Mucosa of stomach (tissue), 1 donor: ENCODE measurements at regions not wholly inside any gene's neighbourhood (a gene's known extent, or its start where the extent isn't known, plus 50 kb on each side); places are given as distances from the start of the nearest gene placed in this dataset.

Experiments used
- H3K27me3 ChIP-seq: one replicate; pipeline ENCODE4 v1.7.0; 2013; ENCODE audit warnings: mild to moderate bottlenecking, low read length; ENCODE audit not compliant: control insufficient read depth, insufficient read depth
- H3K36me3 ChIP-seq: one replicate; pipeline ENCODE4 v1.7.0; 2013; ENCODE audit warnings: low read length; ENCODE audit not compliant: control insufficient read depth, insufficient read depth
- H3K4me1 ChIP-seq: one replicate; pipeline ENCODE4 v1.7.0; 2013; ENCODE audit warnings: mild to moderate bottlenecking, low read length; ENCODE audit not compliant: control insufficient read depth, insufficient read depth
- H3K4me3 ChIP-seq: one replicate; pipeline ENCODE4 v1.7.0; 2013; ENCODE audit warnings: low read length
- H3K9ac ChIP-seq: one replicate; pipeline ENCODE4 v1.7.0; 2013; ENCODE audit warnings: mild to moderate bottlenecking, low read length, moderate library complexity
- H3K9me3 ChIP-seq: one replicate; pipeline ENCODE4 v1.7.0; 2013; ENCODE audit warnings: mild to moderate bottlenecking, low read length, moderate library complexity; ENCODE audit not compliant: control insufficient read depth
- donor health status: Pancreatic carcinoma.

DNA sequence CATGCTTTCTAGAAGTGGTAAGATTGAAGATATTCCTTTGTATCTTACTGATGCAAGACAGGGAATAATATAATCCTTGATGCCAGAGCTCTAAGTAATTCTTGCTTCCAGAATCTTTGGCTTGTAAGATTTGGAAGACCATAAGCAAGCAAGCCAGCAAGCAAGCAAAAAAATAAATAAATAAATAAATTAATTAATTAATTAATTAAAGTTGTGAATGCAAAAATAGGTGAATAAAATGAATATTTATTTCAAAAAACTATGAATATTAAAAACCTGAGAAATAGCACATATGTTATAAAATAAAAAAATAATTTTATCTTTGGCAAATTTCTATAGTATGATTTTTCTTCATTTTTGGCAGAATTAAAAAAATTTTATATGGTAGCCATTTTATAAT, 750.2 kb upstream of the ARRDC4 start:
- H3K4me3 ChIP-seq = no peak overlapping the region
- no peaks in the 10 kb centered on the region for H3K27me3 ChIP-seq
- H3K9me3 ChIP-seq = no peaks in the 10 kb centered on the region
- no peak overlapping the region for H3K9ac ChIP-seq
- no peaks in the 10 kb centered on the region for H3K4me1 ChIP-seq
- H3K36me3 ChIP-seq = no peaks in the 10 kb centered on the region

DNA sequence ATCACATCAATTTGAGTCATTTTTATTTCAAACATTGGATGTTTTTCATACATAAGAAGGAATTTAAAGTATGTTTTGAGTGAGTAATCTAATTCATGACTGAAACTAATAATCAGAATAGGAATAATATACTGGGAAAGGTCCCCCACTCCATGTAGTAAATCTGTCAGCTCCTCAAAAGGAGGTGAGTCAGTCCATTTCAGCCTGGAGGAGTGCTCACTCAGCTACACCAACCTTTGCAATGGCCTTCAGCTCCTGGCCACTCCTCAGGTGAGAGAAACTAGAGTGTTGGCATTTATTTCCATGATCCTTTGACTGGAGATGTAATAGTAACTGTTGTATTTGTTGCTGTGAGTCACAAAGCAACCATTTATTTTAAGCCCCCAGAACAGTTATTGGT, 744.9 kb upstream of the ARRDC4 start:
- Histone ChIP-seq H3K36me3 (no peaks in the 10 kb centered on the region), H3K9ac (no peak overlapping the region), H3K4me3 (no peak overlapping the region), H3K9me3 (no peaks in the 10 kb centered on the region), H3K27me3 (no peaks in the 10 kb centered on the region), H3K4me1 (no peaks in the 10 kb centered on the region)

DNA sequence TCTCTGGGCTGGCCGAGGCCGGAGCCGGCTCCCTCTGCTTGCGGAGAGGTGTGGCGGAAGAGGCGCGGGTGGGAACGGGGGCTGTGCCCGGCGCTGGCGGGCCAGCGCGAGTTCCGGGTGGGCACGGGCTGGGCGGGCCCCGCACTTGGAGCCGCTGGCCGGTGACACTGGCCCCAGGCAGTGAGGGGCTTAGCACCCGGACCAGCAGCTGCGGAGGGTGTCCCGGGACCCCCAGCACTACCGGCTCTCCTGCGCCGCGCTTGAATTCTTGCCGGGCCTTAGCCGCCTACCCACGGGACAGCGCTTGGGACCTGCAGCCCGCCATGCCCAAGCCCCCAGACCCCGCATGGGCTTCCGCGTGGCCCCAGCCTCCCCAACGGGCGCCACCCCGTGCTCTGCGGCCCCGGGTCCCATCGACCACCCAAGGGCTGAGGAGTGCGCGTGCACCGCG, 736.3 kb upstream of the ARRDC4 start:
- H3K36me3 ChIP-seq = no peaks in the 10 kb centered on the region
- no peak overlapping the region for H3K9ac ChIP-seq
- no peaks in the 10 kb centered on the region for H3K27me3 ChIP-seq
- no peaks in the 10 kb centered on the region for H3K9me3 ChIP-seq
- H3K4me1 ChIP-seq = no peaks in the 10 kb centered on the region
- no peak overlapping the region for H3K4me3 ChIP-seq

DNA sequence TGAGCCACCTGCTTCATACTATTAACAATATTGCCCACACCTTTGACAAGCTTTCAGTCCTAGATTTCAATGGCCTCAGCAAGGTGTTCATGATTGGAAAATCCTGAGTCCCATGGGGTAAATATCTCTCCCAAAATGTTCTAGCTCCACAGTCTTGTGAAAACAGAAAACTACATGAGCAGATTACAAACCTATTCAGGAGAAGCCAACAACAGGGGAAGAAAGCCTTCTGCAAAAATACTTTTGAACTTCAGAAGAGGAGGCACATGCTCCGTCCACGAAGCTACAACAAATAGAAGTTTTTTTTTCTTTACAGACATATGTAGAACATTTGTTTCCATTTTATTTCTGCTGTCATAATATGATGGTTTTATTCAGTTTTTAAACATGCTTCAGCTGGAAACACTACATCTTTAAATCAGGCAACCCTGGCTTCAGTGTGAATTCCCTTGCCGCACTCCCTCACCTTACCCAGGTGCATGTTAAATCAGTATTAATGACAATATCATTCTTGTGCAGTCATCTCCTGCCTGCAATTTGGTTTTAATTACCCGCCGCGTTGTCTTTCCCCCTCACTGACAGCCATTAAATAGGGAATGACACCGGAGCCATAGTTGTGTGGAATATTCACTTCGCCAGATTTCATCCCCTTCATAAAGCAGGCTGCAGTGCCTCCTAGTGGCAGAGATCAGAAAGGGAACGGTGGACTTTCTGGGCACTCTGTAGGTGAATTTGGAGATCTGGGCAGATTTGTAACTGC, 725.5 kb upstream of the ARRDC4 start:
- Histone ChIP-seq H3K9me3 (no peaks in the 10 kb centered on the region), H3K9ac (no peak overlapping the region), H3K36me3 (no peaks in the 10 kb centered on the region), H3K4me3 (no peak overlapping the region), H3K27me3 (no peaks in the 10 kb centered on the region), H3K4me1 (no peaks in the 10 kb centered on the region)

DNA sequence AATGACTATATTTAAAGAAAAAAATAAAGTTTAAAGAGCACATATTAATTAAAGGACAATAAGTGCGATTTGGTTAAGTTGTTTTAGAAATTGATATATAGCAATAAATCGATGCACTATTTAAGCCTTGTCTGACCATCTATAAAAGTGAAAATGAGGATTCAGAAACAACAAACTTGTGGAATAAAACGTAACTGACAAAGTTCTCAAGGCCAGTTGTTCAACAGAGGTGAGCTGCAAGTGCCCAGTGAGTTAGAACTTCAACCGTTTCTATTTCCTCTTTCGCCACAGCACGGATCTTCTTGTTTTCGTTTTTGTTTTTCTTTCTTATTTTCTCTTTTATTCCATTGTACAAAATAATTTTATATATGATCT, 724.9 kb upstream of the ARRDC4 start:
- Histone ChIP-seq H3K4me1 (no peaks in the 10 kb centered on the region), H3K27me3 (no peaks in the 10 kb centered on the region), H3K9me3 (no peaks in the 10 kb centered on the region), H3K9ac (no peak overlapping the region), H3K4me3 (no peak overlapping the region), H3K36me3 (no peaks in the 10 kb centered on the region)

DNA sequence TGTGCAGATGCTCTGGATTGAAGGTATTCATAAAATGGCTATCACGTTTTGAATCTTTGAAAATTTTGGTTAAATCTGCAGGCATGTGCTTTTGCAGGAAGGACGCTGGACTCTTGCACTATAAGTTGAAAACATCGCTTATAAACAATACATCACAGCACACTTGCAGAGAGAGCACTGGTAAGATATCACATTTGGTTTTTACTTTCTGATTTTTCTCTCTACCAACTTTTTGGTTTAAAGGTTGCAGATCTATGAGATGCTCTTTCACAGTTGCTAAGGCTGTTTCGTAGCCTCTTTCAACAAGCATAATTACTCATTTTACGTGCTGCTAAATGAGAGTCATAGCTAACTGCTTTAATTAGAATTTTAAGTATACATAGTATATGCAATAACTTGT, 724.4 kb upstream of the ARRDC4 start:
- Histone ChIP-seq H3K4me3 (no peak overlapping the region), H3K9me3 (no peaks in the 10 kb centered on the region), H3K4me1 (no peaks in the 10 kb centered on the region), H3K36me3 (no peaks in the 10 kb centered on the region), H3K9ac (no peak overlapping the region), H3K27me3 (no peaks in the 10 kb centered on the region)

DNA sequence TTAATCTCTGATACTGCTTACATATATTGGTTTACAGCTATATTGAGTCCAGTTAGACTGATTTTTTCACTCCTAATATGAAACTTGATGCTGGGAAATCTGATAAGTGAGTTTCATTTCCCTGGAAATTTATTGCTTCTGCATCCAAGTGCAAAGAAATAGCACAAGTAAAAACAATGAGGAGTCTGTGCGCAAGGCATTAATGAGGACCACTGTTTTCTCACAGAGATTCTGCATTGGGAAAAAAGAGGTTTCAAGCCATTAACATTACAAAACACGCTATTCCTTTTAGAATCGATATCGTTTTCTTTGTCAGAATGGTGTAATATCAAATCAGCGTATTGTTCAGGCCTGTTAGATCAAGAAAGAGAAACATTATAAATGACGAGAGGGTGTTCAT, 723.3 kb upstream of the ARRDC4 start:
- Histone ChIP-seq H3K4me3 (no peak overlapping the region), H3K36me3 (no peaks in the 10 kb centered on the region), H3K27me3 (no peaks in the 10 kb centered on the region), H3K4me1 (no peaks in the 10 kb centered on the region), H3K9me3 (no peaks in the 10 kb centered on the region), H3K9ac (no peak overlapping the region)

DNA sequence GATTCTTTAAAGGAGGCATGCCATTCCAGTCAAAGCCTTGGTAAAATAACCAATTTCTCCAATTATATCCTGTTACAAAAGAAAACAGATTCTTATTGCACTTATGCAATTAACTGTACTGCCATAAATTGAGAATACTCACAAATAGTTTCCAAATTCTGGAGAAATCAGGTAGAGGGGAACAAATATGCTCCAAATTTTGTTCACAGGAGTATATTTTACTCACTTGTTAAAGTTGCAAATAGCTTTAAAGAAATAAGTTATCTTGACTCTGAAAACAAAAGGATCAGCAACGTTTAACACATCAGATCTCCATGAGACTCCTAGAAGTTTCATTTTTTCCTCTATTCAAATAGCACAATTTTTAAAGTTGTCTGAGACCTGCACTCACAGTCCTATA, 712.1 kb upstream of the ARRDC4 start:
- H3K9me3 ChIP-seq = no peaks in the 10 kb centered on the region
- no peaks in the 10 kb centered on the region for H3K27me3 ChIP-seq
- H3K4me1 ChIP-seq = no peaks in the 10 kb centered on the region
- no peaks in the 10 kb centered on the region for H3K36me3 ChIP-seq
- H3K4me3 ChIP-seq = no peak overlapping the region
- no peak overlapping the region for H3K9ac ChIP-seq

DNA sequence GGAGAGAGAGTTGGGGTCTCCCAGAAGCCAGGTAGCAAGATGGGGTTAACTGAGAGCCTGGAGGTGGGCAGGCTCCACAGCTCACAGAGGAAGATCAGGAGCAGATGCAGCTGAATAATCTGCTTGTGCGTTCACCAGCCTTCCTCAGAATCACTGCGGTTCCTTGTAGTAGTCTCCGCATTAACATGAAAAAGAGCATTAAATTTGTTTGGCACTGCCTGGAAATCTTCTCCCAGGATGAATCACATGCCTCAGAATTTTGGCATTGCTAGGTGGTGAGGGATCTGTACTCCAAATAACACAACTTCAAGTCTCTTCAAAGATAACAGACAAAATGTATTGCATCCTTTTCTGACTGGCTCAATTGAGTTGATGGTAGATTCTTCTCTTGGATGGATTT, 700.6 kb upstream of the ARRDC4 start:
- Histone ChIP-seq H3K9ac (no peak overlapping the region), H3K4me1 (no peaks in the 10 kb centered on the region), H3K4me3 (no peak overlapping the region), H3K27me3 (no peaks in the 10 kb centered on the region), H3K36me3 (no peaks in the 10 kb centered on the region), H3K9me3 (no peaks in the 10 kb centered on the region)

DNA sequence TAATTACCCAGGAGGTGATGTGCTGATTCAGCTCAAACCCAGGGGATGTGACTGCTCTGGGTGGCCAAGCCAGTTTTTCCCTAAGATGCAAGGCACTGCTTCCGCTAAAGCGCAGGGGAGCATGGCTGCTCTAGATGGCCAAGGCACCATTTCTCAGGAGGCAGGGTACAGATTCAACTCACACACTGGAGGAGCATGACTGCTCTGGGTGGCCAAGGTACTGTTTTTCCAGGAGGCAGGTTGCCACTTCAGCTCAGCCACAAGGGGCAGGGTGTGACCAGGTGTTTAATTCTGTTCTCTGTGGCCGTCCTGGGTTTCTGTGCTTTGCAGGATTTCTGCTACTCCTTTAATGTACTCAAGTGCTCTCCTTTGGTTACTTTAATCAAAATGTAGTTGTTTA, 659.3 kb upstream of the ARRDC4 start:
- Histone ChIP-seq H3K9me3 (no peaks in the 10 kb centered on the region), H3K36me3 (no peaks in the 10 kb centered on the region), H3K4me1 (no peaks in the 10 kb centered on the region), H3K9ac (no peak overlapping the region), H3K4me3 (no peak overlapping the region), H3K27me3 (no peaks in the 10 kb centered on the region)

DNA sequence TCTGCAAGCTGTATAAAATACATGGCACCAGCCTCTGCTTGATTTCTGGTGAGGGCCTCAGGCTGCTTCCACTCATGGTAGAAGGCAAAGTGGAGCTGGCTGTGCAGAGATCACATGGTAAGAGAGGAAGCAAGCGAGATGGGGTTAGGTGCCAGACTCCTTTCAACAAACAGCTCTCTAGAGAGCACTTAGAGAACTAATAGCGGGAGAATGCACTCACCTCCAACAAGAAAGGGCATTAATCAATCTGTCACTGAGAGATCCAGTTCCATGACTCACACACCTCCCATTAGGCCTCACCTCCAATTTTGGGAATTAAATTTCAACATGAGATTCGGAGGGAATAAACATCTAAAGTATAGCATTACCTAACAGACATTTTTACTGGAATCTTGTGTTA, 644.1 kb upstream of the ARRDC4 start:
- Histone ChIP-seq H3K36me3 (no peaks in the 10 kb centered on the region), H3K9ac (no peak overlapping the region), H3K27me3 (no peaks in the 10 kb centered on the region), H3K9me3 (no peaks in the 10 kb centered on the region), H3K4me3 (no peak overlapping the region), H3K4me1 (no peaks in the 10 kb centered on the region)

DNA sequence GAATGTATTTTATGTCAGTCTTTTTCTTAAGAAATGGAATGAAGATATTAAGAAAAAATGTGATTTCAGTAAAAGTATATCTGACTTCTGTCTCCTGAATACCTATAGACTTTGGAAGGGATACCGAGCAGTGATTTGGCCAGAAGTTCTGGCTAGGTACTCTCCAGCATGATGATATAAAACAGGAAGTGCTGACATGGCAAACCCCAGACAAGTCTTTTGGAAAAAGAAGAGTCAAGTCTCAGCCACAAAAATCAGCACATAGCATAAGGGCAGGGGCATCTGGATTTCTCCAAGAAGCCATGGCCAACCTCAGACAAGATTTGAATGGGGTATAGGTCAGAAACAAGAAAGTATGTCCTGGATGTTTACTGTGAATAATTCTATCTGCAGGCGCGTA, 643.3 kb upstream of the ARRDC4 start:
- no peaks in the 10 kb centered on the region for H3K27me3 ChIP-seq
- no peaks in the 10 kb centered on the region for H3K36me3 ChIP-seq
- no peaks in the 10 kb centered on the region for H3K9me3 ChIP-seq
- no peak overlapping the region for H3K9ac ChIP-seq
- H3K4me3 ChIP-seq = no peak overlapping the region
- H3K4me1 ChIP-seq = no peaks in the 10 kb centered on the region

DNA sequence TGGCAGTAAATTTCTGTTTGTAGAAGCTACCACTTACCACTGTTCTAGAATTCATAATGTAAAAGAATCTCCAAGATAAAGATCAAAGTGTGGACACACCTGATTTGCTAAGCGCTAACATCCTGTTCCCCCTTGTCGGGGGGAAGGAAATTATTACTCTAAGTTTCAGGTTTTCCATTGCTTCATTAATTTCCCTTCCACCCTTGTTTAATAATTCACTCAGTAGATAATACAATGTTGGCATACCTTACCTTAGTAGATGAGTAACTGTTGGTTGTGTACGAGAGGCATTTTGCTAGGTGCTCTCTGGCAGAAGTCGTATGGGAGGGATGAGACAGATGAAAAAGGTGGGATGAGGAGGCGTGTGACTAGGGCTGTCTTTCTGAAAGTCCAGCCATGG, 641.2 kb upstream of the ARRDC4 start:
- H3K9me3 ChIP-seq = no peaks in the 10 kb centered on the region
- H3K36me3 ChIP-seq = no peaks in the 10 kb centered on the region
- H3K4me3 ChIP-seq = no peak overlapping the region
- no peak overlapping the region for H3K9ac ChIP-seq
- no peaks in the 10 kb centered on the region for H3K27me3 ChIP-seq
- H3K4me1 ChIP-seq = no peaks in the 10 kb centered on the region
